ENCODE measurements at regions not wholly inside any gene's neighbourhood (a gene's known extent, or its start where the extent isn't known, plus 50 kb on each side); places are given as distances from the start of the nearest gene placed in this dataset.
"Not testable (repeated sequence)": the region's sequence is repeated elsewhere in the genome, so short reads cannot be mapped to it uniquely, and the experiment has no call there.

DNA sequence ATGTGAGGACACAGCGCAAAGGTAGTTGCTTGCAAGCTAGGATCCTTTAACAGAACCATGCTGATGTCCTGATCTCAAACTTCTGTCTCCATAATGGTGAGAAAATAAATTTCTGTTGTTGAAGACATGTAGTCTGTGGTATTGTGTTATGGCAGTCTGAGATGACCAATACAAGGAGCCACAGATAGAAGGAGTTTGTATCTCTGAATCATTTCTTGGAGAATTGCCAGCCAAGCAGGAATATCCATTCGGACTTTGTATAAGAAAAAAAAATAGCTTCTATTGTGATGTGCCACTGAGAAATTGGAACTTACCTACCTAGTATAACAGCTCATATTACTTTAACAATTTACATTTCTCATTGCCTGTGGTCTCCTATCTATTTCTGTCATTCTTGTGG is 447.6 kb upstream of the CA10 start:
- no peak for TF ChIP-seq CTCF (conservative IDR thresholded peaks at IDR 0.05)
- no peak overlapping the region for H3K27ac ChIP-seq

DNA sequence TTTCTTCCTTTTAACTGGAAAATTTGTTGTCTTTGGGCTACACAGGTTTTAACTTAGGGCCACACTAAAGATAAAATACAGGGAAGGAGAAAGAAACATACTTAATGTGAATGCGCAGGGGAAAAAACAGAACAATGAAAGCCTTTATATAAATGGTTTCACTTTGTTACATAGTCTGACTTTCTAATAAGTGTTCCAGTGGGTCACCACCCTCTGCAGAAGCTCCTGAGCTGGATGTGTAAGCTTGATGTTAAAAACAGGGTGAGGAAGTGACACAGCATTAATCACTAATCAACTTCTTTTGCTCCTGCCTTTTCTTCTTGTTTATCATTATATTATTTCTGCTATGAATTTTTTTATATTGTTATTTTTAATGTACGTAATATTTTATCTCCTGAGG is 445.6 kb upstream of the CA10 start:
- H3K27ac ChIP-seq: no peak overlapping the region
- TF ChIP-seq CTCF (conservative IDR thresholded peaks at IDR 0.05): no peak

DNA sequence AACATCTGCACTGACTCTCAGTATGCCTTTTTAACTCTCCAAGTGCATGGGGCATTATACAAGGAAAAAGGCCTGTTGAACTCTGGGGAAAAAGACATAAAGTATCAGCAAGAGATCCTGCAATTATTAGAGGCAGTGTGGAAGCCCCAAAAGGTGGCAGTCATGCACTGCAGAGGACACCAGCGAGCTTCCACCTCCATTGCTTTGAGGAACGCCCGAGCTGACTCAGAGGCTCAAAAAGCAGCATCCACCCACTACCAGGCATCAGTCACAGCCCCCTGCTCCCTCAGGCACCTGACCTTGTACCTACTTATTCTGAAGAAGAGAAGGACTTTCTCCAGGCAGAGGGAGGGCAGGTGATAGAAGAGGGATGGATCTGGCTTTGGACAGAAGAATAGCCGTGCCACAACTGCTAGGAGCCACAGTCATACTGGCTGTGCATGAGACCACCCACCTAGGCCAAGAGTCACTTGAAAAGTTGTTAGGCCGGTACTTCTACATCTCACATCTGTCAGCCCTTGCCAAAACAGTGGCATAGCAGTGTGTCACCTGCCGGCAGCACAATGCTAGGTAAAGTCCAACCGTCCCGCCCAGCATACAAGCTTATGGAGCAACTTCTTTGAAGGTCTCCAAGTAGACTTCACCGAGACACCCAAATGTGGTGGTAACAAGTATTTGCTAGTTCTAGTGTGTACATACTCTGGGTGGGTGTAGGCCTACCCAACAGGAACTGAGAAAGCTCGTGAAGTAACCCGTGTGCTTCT is 439.1 kb upstream of the CA10 start:
- peak; percentile 63 for TF ChIP-seq CTCF (conservative IDR thresholded peaks at IDR 0.05)
- H3K27ac ChIP-seq: not testable (repeated sequence)

DNA sequence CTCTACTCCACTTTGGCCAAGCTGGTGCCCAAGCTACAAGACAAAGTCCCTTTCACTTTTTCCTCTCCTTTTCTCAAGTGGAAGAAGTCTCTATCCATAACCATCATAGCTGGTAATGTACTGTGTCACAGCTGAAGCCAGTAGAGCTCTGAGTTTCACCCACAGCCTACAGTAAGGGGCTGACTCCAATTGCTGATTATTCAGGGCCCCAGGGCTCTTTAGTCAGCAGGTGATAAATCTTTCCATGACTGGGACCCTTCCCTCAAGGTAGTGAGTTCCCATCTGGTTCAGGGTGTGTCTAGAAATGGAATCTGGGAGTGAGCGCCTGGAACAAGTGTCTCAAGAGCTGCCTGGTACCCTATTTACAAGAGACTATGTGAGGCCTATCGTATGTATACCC is 436.0 kb upstream of the CA10 start:
- TF ChIP-seq CTCF (conservative IDR thresholded peaks at IDR 0.05): no peak
- no peak overlapping the region for H3K27ac ChIP-seq

DNA sequence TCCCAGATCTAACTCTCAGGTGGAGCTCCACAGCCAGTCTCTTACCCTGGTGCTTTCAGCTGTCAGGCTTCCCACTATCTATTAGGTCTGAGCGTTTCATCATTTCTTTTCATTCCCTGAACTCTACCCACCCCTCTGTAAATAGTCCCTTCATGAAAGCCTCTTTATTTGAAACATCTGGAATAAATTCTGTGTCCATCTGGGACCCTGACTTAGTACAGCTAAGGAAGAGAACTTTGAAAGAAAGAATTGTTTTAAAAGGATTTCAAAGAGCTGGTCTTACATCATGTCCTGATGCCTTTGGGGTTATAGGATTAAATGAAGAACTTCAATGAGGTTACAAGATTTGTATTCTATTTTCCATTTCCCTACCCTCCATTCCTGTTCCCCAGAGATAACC is 388.5 kb upstream of the CA10 start:
- TF ChIP-seq CTCF (conservative IDR thresholded peaks at IDR 0.05): no peak
- H3K27ac ChIP-seq: no peak overlapping the region

DNA sequence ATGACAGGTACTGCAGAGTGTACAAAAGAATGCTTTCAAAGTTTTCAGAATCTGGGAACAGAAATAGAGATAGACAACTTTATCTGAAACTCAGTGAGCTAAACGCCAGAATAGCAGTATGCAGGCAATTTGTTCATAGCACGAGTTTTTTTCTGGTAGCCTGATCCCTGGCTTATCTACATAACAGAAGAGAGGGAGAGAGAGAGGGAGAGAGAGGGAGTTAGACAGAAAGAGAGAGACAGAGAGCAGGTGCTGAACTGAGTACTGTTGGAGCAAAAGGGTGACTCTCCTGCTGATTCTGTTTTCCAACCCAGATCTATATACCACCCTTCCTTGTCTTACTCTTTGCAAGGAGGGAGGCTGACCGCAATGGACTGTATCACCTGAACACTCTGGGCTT is 388.0 kb upstream of the CA10 start:
- TF ChIP-seq CTCF (conservative IDR thresholded peaks at IDR 0.05): no peak
- no peak overlapping the region for H3K27ac ChIP-seq

- no peak for TF ChIP-seq CTCF (conservative IDR thresholded peaks at IDR 0.05)
- H3K27ac ChIP-seq: no peak overlapping the region
Observed at GRCh38 chr17:52537421-52537820, 378.9 kb upstream of the CA10 start.
